Glutamatergic neuron (in vitro differentiated cells): ENCODE measurements at regions not wholly inside any gene's neighbourhood (a gene's known extent, or its start where the extent isn't known, plus 50 kb on each side); places are given as distances from the start of the nearest gene placed in this dataset.

Source experiments
- DNase-seq: peaks from one replicate; pipeline ENCODE4 v3.0.0; 2022
- H3K27ac Mint-ChIP-seq: one replicate; pipeline ENCODE4 v1.8.0; 2020; ENCODE audit warnings: mild to moderate bottlenecking, mixed read lengths, inconsistent platforms; ENCODE audit not compliant: unreplicated experiment
- H3K27me3 Mint-ChIP-seq: one replicate; pipeline ENCODE4 v1.8.0; 2020; ENCODE audit warnings: mild to moderate bottlenecking, moderate library complexity, mixed read lengths, inconsistent platforms; ENCODE audit not compliant: unreplicated experiment
- H3K36me3 Mint-ChIP-seq: one replicate; pipeline ENCODE4 v1.8.0; 2020; ENCODE audit warnings: mild to moderate bottlenecking, mixed read lengths, inconsistent platforms; ENCODE audit not compliant: unreplicated experiment
- H3K4me1 Mint-ChIP-seq: one replicate; pipeline ENCODE4 v1.8.0; 2020; ENCODE audit warnings: mild to moderate bottlenecking, low read depth, mixed read lengths, inconsistent platforms; ENCODE audit not compliant: unreplicated experiment
- H3K4me3 Mint-ChIP-seq: one replicate; pipeline ENCODE4 v1.8.0; 2020; ENCODE audit warnings: mild to moderate bottlenecking, mixed read lengths, inconsistent platforms; ENCODE audit not compliant: unreplicated experiment
- H3K9me3 Mint-ChIP-seq: one replicate; pipeline ENCODE4 v1.8.0; 2020; ENCODE audit warnings: mild to moderate bottlenecking, moderate library complexity, mixed read lengths, inconsistent platforms; ENCODE audit not compliant: unreplicated experiment
- CTCF ChIP-seq: fragments of 200-600 bp; sonication (generic); IDR thresholded peaks from one replicate; pipeline ENCODE4 v1.5.0; 2021; ENCODE audit not compliant: partially characterized antibody, unreplicated experiment

DNA sequence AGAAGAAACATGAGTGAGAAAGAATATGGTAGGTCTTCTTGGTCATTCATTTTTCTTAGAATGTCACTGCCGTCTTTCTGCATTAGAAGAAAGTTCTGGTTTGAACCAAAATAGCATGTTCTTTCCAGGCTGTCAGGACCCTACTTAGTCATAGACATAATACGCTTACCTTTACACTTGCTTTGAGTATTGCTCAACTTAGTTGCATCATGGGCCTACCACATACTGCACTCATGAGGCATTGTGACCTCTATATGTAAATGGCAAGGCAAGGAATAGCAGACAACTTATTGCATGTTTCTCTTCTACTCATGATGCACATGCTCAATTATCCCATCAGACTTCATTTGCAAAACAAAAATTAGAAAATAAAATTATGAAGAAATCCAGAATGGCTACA, 415.0 kb downstream of the HLX start:
- Mint-ChIP-seq H3K4me1 (no peaks in the 10 kb centered on the region), H3K27me3 (no peaks in the 10 kb centered on the region), H3K27ac (no peak overlapping the region), H3K9me3 (no peaks in the 10 kb centered on the region), H3K4me3 (no peak overlapping the region), H3K36me3 (no peaks in the 10 kb centered on the region)
- no peak for DNase-seq
- no peak for TF ChIP-seq CTCF

GRCh38 chr1:221302357-221302756, 423.1 kb downstream of the HLX start:
- H3K4me3 Mint-ChIP-seq = no peak overlapping the region
- TF ChIP-seq CTCF = no peak
- peaks cover 4% of the 10 kb centered on the region for H3K4me1 Mint-ChIP-seq

GRCh38 chr1:221302810-221303209, 423.6 kb downstream of the HLX start:
- Mint-ChIP-seq H3K9me3 (no peaks in the 10 kb centered on the region), H3K4me3 (no peak overlapping the region), H3K4me1 (peaks cover 4% of the 10 kb centered on the region), H3K36me3 (no peaks in the 10 kb centered on the region), H3K27ac (no peak overlapping the region), H3K27me3 (no peaks in the 10 kb centered on the region)
- no peak for TF ChIP-seq CTCF
- DNase-seq = no peak

More at GRCh38 chr1:221302357-221302756, 423.1 kb downstream of the HLX start:
- H3K27me3 Mint-ChIP-seq = no peaks in the 10 kb centered on the region
- no peak overlapping the region for H3K27ac Mint-ChIP-seq
- no peaks in the 10 kb centered on the region for H3K9me3 Mint-ChIP-seq
- no peaks in the 10 kb centered on the region for H3K36me3 Mint-ChIP-seq
- no peak for DNase-seq

DNA sequence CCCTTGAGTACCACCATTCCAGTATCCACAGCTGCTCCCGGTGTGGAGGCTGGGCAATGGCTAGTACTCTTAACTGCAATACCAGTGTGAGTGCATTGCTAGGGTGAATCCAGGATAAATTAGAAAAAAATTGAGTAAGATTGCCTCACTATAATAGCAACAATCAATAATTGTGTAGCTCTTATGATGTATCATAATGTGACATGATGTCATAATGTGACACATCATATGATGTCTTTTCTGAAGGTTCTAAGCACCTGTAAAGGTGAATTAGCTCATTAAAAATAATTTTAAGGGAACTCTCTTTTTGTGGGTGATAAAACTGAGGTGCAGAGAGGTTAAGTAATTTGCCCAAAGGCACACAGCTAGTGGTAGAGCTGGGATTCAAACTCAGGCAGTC, 424.4 kb downstream of the HLX start:
- Mint-ChIP-seq H3K36me3 (no peaks in the 10 kb centered on the region), H3K4me3 (no peak overlapping the region), H3K27me3 (no peaks in the 10 kb centered on the region), H3K27ac (no peak overlapping the region), H3K4me1 (peaks cover 4% of the 10 kb centered on the region), H3K9me3 (no peaks in the 10 kb centered on the region)
- DNase-seq = no peak
- TF ChIP-seq CTCF = no peak

DNA sequence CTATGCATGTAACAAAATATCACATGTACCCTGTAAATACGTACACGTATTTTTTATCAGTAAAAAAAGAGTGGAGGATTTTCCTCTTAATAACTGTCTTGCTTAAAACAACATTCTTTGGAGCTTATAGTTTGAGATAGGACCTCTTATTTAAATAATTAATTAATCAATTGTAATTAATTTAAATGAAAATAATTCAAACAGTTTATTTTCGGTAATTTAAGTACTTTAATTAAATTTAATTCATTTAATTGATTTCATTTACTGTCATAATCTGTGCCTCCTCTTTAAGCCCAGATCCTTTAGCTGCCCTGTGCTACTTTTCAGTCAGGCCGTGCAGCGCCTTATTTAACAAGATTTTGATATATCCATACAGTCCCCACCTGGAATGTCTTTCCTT, 427.0 kb downstream of the HLX start:
- no peak for DNase-seq
- H3K27me3 Mint-ChIP-seq = peaks cover 6% of the 10 kb centered on the region
- peaks cover 13% of the 10 kb centered on the region for H3K4me1 Mint-ChIP-seq
- peaks cover 4% of the 10 kb centered on the region for H3K9me3 Mint-ChIP-seq
- H3K36me3 Mint-ChIP-seq = no peaks in the 10 kb centered on the region
- no peak overlapping the region for H3K27ac Mint-ChIP-seq
- TF ChIP-seq CTCF = no peak
- H3K4me3 Mint-ChIP-seq = no peak overlapping the region
